GM19238 (cell line): ENCODE measurements at regions not wholly inside any gene's neighbourhood (a gene's known extent, or its start where the extent isn't known, plus 50 kb on each side); places are given as distances from the start of the nearest gene placed in this dataset.
"Not testable (repeated sequence)": the region's sequence is repeated elsewhere in the genome, so short reads cannot be mapped to it uniquely, and the experiment has no call there.

ENCODE experiments used
- DNase-seq: peaks from one replicate; pipeline ENCODE4 v3.0.0; 2011; ENCODE audit warnings: low spot score; ENCODE audit not compliant: insufficient read length

DNA sequence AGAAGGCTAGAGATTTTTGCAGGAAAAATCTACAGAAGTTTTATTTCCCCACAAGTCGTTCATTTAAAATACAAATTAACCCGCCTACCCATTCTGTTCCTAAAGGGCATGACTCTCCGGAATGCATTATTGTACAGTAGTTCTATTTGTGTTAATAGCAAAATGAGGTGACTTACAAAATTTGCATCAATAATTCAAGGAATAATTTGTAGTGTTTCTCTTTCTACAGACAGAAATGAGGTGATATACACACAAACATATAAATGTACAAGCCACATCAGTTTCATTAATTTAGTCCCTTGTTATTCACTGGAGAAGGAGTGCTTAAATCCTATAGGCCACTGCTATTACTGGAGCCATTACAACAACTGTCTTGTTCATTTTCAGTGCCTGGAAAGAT, 501.3 kb upstream of the DIAPH2 start:
- no peak for DNase-seq

DNA sequence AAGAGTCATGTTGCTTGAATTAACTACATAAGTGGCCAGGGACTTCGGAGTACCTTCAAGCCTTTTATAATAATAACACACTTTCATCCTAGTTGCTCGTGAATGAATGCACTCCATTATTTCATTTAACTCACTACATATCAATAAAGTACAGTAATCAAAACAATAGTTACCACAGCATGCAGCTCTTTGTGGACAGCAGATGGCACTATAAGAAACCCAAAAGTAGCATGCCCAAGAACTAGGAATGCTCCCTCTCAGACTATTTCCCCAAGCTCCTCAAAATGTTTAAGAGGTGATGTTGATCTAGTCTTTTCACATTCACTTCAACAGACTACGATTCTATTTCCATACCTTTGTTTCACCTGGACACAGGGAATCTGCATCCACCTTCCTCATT, 500.8 kb upstream of the DIAPH2 start:
- no peak for DNase-seq

DNA sequence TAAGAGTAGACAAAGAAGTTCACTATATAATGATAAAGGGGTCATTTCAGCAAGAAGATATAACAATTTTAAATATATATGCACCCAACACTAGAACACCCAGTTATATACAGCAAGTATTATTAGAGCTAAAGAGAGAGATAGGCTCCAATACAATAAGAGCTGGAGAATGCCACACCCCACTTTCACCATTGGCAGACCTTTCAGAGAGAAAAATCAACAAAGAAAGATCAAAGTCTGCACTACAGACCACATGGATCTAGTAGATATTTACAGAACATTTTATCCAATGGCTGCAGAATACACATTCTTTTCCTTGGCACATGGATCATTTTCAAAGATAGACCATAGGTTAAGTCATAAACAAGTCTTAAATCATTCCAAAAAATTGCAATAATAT, 479.7 kb upstream of the DIAPH2 start:
- no peak for DNase-seq

DNA sequence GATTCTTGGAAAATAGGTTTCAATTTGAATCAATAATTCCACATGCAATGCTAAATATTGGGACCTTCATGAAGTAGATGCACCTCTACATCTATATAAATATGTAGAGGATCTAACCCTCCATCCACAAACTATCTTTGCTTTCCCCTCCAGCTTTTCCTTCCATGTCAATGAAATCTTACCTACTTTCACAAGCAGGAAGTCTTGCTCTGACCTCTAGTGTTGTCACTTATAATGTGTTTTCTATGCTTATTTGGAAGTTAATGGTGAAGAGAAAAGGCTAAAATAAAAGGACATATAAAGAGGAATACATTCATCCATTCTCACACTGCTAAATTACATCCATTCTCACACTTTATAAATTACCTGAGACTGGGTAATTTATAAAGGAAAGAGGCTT, 472.7 kb upstream of the DIAPH2 start:
- DNase-seq, result no peak

DNA sequence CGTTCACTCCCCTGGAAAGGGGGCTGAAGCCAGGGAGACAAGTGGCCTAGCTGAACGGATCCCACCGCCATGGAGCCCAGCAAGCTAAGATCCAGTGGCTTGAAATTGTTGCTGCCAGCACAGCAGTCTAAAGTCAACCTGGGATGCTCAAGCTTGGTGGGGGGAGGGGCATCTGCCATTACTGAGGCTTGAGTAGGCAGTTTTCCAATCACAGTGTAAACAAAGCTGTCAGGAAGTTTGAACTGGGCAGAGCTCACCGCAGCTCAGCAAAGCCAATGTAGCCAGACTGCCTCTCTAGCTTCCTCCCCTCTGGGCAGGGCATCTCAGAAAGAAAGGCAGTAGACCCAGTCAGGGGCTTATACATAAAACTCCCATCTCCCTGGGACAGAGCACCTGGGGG, 470.0 kb upstream of the DIAPH2 start:
- not testable (repeated sequence) for DNase-seq

DNA sequence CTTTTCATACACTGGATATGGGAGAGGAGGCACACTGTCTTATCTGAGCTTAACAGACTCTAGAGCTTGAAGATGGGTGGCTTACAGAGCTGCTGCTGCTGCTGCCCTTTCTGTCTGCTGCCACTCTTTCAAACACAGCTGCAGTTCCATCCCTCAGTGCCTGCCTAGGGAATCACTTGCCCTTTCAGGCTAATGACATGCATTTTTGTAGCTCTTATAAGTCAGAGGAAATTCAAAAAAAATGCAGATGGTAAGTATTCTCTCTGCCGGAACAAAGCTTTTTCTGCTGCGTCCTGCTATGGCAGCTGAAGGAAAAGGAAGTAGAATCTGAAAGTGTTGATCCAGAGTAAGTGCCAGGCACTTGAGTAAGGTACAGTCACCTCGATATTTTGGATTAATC, 460.4 kb upstream of the DIAPH2 start:
- no peak for DNase-seq

DNA sequence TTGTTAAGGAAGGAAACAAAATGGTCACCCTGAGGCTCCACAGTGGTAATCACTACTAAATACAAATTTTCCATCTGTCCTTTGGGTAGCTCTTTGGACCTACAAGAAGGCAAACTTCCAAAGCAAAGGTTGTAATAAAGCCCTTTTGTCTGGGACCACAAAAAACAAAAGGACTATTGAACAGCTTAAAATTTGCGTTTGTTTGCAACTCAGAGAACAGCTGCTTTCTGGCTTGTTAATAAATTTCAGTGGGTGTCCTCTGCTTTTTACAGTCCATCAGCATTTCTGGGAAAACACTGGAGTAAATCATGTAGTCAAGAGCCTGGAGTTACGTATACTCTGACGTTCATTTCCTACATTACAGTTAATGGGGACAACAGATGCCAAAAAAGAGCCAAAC, 439.7 kb upstream of the DIAPH2 start:
- no peak for DNase-seq

DNA sequence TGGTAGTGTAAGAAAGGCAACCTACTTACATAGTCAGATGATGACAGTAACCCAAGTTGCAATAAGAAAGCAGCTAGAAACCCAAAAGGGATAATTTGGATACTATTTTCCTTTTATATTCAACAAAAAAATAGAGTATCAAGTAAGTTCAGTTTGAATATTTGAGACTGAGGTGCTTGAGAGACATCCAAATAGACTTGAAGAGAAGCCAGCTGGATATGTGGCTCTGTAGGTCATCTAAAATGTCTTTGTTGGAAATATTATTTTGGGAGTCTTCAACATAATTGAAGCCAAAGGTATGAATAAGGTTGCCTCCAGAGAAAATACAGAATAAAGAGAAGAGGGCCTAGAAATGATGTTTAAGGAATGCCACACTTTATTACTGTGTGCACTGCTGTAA, 438.2 kb upstream of the DIAPH2 start:
- no peak for DNase-seq
